HFF-Myc (cell line): ENCODE measurements at regions not wholly inside any gene's neighbourhood (a gene's known extent, or its start where the extent isn't known, plus 50 kb on each side); places are given as distances from the start of the nearest gene placed in this dataset.

Experiments used
- DNase-seq: peaks from one replicate; pipeline ENCODE4 v3.0.0-alpha.2; 2011; ENCODE audit warnings: low read depth; ENCODE audit errors: extremely low read depth
- H3K4me3 ChIP-seq: replicated peaks from 2 replicates; pipeline ENCODE4 v1.5.1; 2011; ENCODE audit warnings: low read depth, mild to moderate bottlenecking, control low read depth, low read length
- TF ChIP-seq, protein P1 (sequence below): IDR thresholded peaks from 2 replicates; pipeline ENCODE4 v1.5.1; 2012; ENCODE audit warnings: mild to moderate bottlenecking, low read depth, low read length, control low read depth; ENCODE audit errors: missing control alignments

DNA sequence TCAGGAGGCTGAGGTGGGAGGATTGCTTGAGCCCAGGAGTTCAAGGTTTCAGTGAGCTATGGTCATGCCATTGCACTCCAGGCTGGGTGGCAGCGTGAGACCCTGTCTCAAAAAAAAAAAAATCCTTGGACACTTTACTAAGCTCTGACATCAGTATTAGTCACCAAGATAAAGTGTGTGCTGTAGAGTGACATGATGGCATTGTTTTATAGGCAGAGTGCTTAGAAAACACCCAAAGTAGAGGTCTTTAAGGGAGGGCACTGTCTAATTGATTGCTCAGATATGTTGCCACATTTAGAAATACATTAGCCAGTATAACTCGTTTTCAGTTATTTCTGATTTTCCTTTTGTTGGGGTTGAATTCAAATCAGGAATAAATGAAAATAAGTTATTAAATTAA is 235.9 kb downstream of the REEP3 start:
- TF ChIP-seq, protein P1, sequence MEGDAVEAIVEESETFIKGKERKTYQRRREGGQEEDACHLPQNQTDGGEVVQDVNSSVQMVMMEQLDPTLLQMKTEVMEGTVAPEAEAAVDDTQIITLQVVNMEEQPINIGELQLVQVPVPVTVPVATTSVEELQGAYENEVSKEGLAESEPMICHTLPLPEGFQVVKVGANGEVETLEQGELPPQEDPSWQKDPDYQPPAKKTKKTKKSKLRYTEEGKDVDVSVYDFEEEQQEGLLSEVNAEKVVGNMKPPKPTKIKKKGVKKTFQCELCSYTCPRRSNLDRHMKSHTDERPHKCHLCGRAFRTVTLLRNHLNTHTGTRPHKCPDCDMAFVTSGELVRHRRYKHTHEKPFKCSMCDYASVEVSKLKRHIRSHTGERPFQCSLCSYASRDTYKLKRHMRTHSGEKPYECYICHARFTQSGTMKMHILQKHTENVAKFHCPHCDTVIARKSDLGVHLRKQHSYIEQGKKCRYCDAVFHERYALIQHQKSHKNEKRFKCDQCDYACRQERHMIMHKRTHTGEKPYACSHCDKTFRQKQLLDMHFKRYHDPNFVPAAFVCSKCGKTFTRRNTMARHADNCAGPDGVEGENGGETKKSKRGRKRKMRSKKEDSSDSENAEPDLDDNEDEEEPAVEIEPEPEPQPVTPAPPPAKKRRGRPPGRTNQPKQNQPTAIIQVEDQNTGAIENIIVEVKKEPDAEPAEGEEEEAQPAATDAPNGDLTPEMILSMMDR, result no peak
- no peak overlapping the region for H3K4me3 ChIP-seq
- DNase-seq, result no peak

- H3K4me3 ChIP-seq, result no peak overlapping the region
- TF ChIP-seq, protein P1, result no peak
- no peak for DNase-seq
These were observed 236.9 kb downstream of the REEP3 start for GRCh38 chr10:63758080-63758479.

- DNase-seq, result no peak
- no peak overlapping the region for H3K4me3 ChIP-seq
- TF ChIP-seq, protein P1, result no peak
These were observed 238.1 kb downstream of the REEP3 start for GRCh38 chr10:63759335-63759734.

DNA sequence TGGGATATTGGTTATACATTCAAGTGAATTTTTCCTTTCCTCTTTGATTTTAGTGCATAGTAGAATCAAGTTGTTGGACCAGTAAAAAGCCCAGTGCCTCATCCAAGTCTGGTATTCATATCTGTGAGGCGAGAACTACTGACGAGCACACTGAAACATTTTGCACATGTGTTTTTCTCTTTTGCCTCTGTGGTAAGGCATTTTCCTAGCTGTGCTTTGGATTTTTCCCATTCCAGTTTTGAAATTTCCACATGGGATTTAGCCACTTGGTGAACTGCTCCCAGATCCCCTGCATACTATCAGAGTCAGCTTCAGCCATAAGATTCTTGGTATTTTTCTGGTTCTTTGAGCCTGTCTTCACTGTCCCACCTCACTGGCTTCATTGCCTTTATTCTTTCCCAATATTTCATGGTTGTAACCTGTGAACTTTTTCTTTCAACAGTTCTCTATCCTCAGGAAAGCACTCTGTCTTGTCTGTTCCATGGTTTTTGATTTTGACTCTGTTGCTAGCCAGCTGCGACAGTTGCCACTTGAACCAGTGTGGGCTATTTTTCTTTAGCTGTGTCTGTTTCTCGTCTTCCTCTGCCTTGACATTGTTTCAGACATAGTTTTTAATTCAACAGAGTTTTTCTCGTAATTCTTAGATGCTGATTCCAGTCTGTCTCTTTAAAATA is 239.0 kb downstream of the REEP3 start:
- TF ChIP-seq, protein P1, result no peak
- H3K4me3 ChIP-seq, result no peak overlapping the region
- DNase-seq, result no peak

DNA sequence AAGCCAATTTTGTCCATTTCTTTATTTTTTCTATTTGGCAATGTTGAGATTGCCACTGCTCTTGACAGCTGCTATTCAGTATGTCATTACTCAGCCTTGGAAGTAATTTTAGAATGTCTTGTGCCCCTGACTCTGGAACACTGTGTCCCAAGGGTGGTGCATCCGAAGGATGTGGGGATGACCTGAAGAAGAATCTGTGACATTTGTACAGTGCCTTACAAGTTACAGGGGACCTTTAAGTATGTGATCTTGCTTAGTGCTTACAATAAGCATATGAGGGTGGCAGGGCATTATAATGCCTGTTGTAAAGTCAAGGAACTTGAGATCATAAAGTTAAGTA is 239.5 kb downstream of the REEP3 start:
- H3K4me3 ChIP-seq, result no peak overlapping the region
- no peak for DNase-seq
- TF ChIP-seq, protein P1, result no peak

DNA sequence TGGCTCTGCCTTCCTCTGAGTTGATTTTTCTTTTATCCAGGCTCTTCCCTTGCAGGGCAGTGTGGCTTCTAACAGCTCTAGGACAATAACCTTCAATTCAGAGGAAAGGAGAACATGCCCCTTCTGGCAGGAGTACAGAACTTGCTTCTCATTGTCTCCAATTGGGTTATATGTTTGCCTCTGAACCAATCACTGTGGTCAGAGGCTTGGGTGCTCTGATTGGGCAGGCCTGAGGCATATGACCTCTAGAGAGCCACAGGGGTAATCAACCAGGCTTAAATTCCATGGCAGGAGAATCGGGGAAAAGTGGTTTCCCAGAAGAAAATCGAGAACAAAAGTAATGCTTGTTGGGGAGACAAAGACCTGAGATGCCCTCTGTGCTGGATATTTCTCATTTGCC is 240.0 kb downstream of the REEP3 start:
- TF ChIP-seq, protein P1, result no peak
- DNase-seq, result no peak
- no peak overlapping the region for H3K4me3 ChIP-seq

GRCh38 chr10:63763744-63764143 is 242.5 kb downstream of the REEP3 start:
- TF ChIP-seq, protein P1, result no peak
- DNase-seq, result no peak
- no peak overlapping the region for H3K4me3 ChIP-seq
